ENCODE measurements at regions not wholly inside any gene's neighbourhood (a gene's known extent, or its start where the extent isn't known, plus 50 kb on each side); places are given as distances from the start of the nearest gene placed in this dataset.

- TF ChIP-seq CHD7 (IDR thresholded peaks at IDR 0.05; ENCODE audit: insufficient replicate concordance, low read length) (no peak), ZNF274 (IDR thresholded peaks at IDR 0.05; ENCODE audit: borderline replicate concordance, extremely low read depth, low read length) (no peak), GTF2F1 (IDR thresholded peaks at IDR 0.05; ENCODE audit: borderline replicate concordance, low read depth, low read length) (no peak), YY1 (IDR thresholded peaks at IDR 0.05; ENCODE audit: low read depth, low read length) (no peak), TEAD4 (IDR thresholded peaks at IDR 0.05; ENCODE audit: low read depth, low read length) (no peak), POLR2A (IDR thresholded peaks at IDR 0.05; ENCODE audit: control extremely low read depth in 1 of 2, low read depth in 2 of 2, low read length in 2 of 2) (no peak), JUND (IDR thresholded peaks at IDR 0.05; ENCODE audit: low read length) (no peak)
- TF ChIP-seq, protein P1, sequence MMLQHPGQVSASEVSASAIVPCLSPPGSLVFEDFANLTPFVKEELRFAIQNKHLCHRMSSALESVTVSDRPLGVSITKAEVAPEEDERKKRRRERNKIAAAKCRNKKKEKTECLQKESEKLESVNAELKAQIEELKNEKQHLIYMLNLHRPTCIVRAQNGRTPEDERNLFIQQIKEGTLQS (IDR thresholded peaks at IDR 0.05; ENCODE audit: insufficient read depth, low read depth, low read length) = no peak
Observed at GRCh38 chr12:127963933-127964332, 303.0 kb upstream of the TMEM132C start (continued).
